Gastrocnemius medialis (tissue), 4 donors: ENCODE measurements at regions not wholly inside any gene's neighbourhood (a gene's known extent, or its start where the extent isn't known, plus 50 kb on each side); places are given as distances from the start of the nearest gene placed in this dataset.

Experiments used
- POLR2A ChIP-seq, 2 donors: fragments of 450-650 bp; IDR thresholded peaks; one replicate each; pipeline ENCODE4 v1.6.1; 2017; ENCODE audit warnings: antibody characterized with exemption in 2 of 2, mild to moderate bottlenecking in 2 of 2, moderate library complexity in 2 of 2
- TF ChIP-seq, protein P1 (sequence below), 5 experiments: fragments of 450-650 bp in 3 of 5; fragments of 200-600 bp in 2 of 5; sonication (generic) in 2 of 5; IDR thresholded peaks in 4 of 5; conservative IDR thresholded peaks in 1 of 5; 1 replicate in 4 of 5; 2 replicates in 1 of 5; pipeline ENCODE4 v1.5.1; 2016 to 2019; ENCODE audit warnings: antibody characterized with exemption in 5 of 5, mild to moderate bottlenecking in 3 of 5, moderate library complexity in 3 of 5

DNA sequence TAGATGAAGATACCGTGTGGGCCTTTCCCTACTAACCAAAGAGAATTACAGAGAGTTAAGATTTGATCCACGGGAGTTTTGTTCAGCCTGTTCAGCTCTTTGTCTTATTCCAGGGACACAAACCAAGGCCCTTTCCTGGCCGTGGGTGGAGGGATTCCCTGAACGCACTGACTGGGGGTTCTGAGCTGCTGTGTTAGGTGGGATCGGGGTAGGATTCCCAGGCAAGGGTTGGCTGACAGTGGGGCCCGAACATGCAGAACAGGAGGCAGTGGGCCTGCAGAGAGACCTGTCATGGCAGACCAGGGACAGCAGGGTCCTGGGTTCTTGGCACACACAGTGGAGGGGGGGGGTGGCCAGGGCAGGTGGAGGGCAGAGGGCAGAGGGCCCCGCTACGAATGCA, 89.5 kb upstream of the MKI67 start:
- TF ChIP-seq, protein P1, sequence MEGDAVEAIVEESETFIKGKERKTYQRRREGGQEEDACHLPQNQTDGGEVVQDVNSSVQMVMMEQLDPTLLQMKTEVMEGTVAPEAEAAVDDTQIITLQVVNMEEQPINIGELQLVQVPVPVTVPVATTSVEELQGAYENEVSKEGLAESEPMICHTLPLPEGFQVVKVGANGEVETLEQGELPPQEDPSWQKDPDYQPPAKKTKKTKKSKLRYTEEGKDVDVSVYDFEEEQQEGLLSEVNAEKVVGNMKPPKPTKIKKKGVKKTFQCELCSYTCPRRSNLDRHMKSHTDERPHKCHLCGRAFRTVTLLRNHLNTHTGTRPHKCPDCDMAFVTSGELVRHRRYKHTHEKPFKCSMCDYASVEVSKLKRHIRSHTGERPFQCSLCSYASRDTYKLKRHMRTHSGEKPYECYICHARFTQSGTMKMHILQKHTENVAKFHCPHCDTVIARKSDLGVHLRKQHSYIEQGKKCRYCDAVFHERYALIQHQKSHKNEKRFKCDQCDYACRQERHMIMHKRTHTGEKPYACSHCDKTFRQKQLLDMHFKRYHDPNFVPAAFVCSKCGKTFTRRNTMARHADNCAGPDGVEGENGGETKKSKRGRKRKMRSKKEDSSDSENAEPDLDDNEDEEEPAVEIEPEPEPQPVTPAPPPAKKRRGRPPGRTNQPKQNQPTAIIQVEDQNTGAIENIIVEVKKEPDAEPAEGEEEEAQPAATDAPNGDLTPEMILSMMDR (IDR thresholded peaks at IDR 0.05 in 4 of 5, conservative IDR thresholded peaks at IDR 0.05 in 1 of 5), result no peak
- TF ChIP-seq POLR2A (IDR thresholded peaks at IDR 0.05), result no peak
